ENCODE measurements at regions not wholly inside any gene's neighbourhood (a gene's known extent, or its start where the extent isn't known, plus 50 kb on each side); places are given as distances from the start of the nearest gene placed in this dataset.

GRCh38 chr19:31610018-31610417 is 260.8 kb upstream of the TSHZ3 start:
- TF ChIP-seq TEAD4 (IDR thresholded peaks at IDR 0.05) (no peak), RAD21 (IDR thresholded peaks at IDR 0.05; ENCODE audit: low read depth) (no peak), CREB1 (IDR thresholded peaks at IDR 0.05; ENCODE audit: low read depth) (no peak), CEBPB (IDR thresholded peaks at IDR 0.05) (no peak), EGR1 (IDR thresholded peaks at IDR 0.05) (no peak), FOXM1 (IDR thresholded peaks at IDR 0.05; ENCODE audit: borderline replicate concordance, low read depth) (no peak), EP300 (IDR thresholded peaks at IDR 0.05; ENCODE audit: borderline replicate concordance) (no peak)

All from Ishikawa (cell line).